Astrocyte of the cerebellum (primary cell): ENCODE measurements at regions not wholly inside any gene's neighbourhood (a gene's known extent, or its start where the extent isn't known, plus 50 kb on each side); places are given as distances from the start of the nearest gene placed in this dataset.
A peak's percentile ranks its signal among the peaks of the same experiment; 100 is the strongest.

Experiments
- DNase-seq: peaks from one replicate; pipeline ENCODE4 v3.0.0-alpha.2; 2011; ENCODE audit warnings: low read depth
- H3K4me3 ChIP-seq: 2 replicates; pipeline ENCODE4 v1.5.1; 2011; ENCODE audit warnings: mild to moderate bottlenecking, low read depth, low read length, moderate library complexity
- CTCF ChIP-seq: IDR thresholded peaks from 2 replicates; pipeline ENCODE4 v1.5.1; 2012; ENCODE audit warnings: low read length, low read depth, moderate library complexity, mild to moderate bottlenecking; ENCODE audit errors: missing control alignments
- in situ Hi-C: cut with HindIII; loops from 2 replicates; pipeline ENCODE4 v1.10.0; 2017; ENCODE audit warnings: low sequenced_read_pairs

- in situ Hi-C loops: no loop called here
- no peak for DNase-seq
- H3K4me3 ChIP-seq: no peak overlapping the region
- TF ChIP-seq CTCF: no peak
Observed at GRCh38 chr2:143960177-143960576, 559.7 kb downstream of the ZEB2 start.

- no peak overlapping the region for H3K4me3 ChIP-seq
- DNase-seq: no peak
- no peak for TF ChIP-seq CTCF
- in situ Hi-C loops: no loop called here
Observed at GRCh38 chr2:143957321-143957720, 562.6 kb downstream of the ZEB2 start.

GRCh38 chr2:143955401-143956065 lies 564.4 kb downstream of the ZEB2 start:
- in situ Hi-C loops: no loop called here
- DNase-seq: peak; percentile 72
- H3K4me3 ChIP-seq: no peak overlapping the region
- TF ChIP-seq CTCF: no peak

- no peak for TF ChIP-seq CTCF
- no peak for DNase-seq
- in situ Hi-C loops: no loop called here
Observed at GRCh38 chr2:143954844-143955243, 565.1 kb downstream of the ZEB2 start.

GRCh38 chr2:143954186-143954585 lies 565.7 kb downstream of the ZEB2 start:
- TF ChIP-seq CTCF: no peak

More at GRCh38 chr2:143954844-143955243, 565.1 kb downstream of the ZEB2 start:
- no peak overlapping the region for H3K4me3 ChIP-seq

GRCh38 chr2:143953451-143954030 lies 566.4 kb downstream of the ZEB2 start:
- in situ Hi-C loops: no loop called here
- no peak overlapping the region for H3K4me3 ChIP-seq
- no peak for TF ChIP-seq CTCF
- no peak for DNase-seq

More at GRCh38 chr2:143954186-143954585, 565.7 kb downstream of the ZEB2 start:
- peak; percentile 24 for DNase-seq
- H3K4me3 ChIP-seq: no peak overlapping the region
- in situ Hi-C loops: no loop called here
